ENCODE measurements at regions not wholly inside any gene's neighbourhood (a gene's known extent, or its start where the extent isn't known, plus 50 kb on each side); places are given as distances from the start of the nearest gene placed in this dataset.
"Not testable (repeated sequence)": the region's sequence is repeated elsewhere in the genome, so short reads cannot be mapped to it uniquely, and the experiment has no call there.

GRCh38 chr11:23370580-23371275, 510.5 kb upstream of the CCDC179 start:
- DNase-seq = no peak

GRCh38 chr11:23377909-23378308, 517.6 kb upstream of the CCDC179 start:
- DNase-seq = no peak

GRCh38 chr11:23391031-23391430, 530.8 kb upstream of the CCDC179 start:
- no peak for DNase-seq

GRCh38 chr11:23398052-23398451, 537.8 kb upstream of the CCDC179 start:
- DNase-seq = no peak

GRCh38 chr11:23399995-23400394, 539.7 kb upstream of the CCDC179 start:
- DNase-seq = no peak

- DNase-seq = no peak
Observed at GRCh38 chr11:23403210-23404185, 543.2 kb upstream of the CCDC179 start.

GRCh38 chr11:23404225-23405160, 544.2 kb upstream of the CCDC179 start:
- no peak for DNase-seq

- no peak for DNase-seq
Observed at GRCh38 chr11:23405350-23405937, 545.2 kb upstream of the CCDC179 start.

GRCh38 chr11:23406131-23406819, 546.0 kb upstream of the CCDC179 start:
- DNase-seq = no peak

GRCh38 chr11:23413057-23413456, 552.8 kb upstream of the CCDC179 start:
- DNase-seq = no peak

- no peak for DNase-seq
Observed at GRCh38 chr11:23423104-23423503, 562.8 kb upstream of the CCDC179 start.

GRCh38 chr11:23423656-23424055, 563.4 kb upstream of the CCDC179 start:
- no peak for DNase-seq

GRCh38 chr11:23425381-23425780, 565.1 kb upstream of the CCDC179 start:
- DNase-seq = no peak

- DNase-seq = no peak
Observed at GRCh38 chr11:23429569-23429968, 569.3 kb upstream of the CCDC179 start.

GRCh38 chr11:23453522-23453921, 593.2 kb upstream of the CCDC179 start:
- DNase-seq = no peak

GRCh38 chr11:23455321-23455891, 595.1 kb upstream of the CCDC179 start:
- DNase-seq = no peak

GRCh38 chr11:23457641-23458040, 597.4 kb upstream of the CCDC179 start:
- no peak for DNase-seq

- DNase-seq = no peak
Observed at GRCh38 chr11:23471878-23472277, 611.6 kb upstream of the CCDC179 start.

- no peak for DNase-seq
Observed at GRCh38 chr11:23473782-23474181, 613.5 kb upstream of the CCDC179 start.

- DNase-seq = no peak
Observed at GRCh38 chr11:23480736-23481135, 620.5 kb upstream of the CCDC179 start.

- DNase-seq = not testable (repeated sequence)
Observed at GRCh38 chr11:23484146-23484545, 623.9 kb upstream of the CCDC179 start.

Data from NCI-H446 treated with DMSO at 0.1 percent for 48 hours (cell line).